ENCODE measurements at regions not wholly inside any gene's neighbourhood (a gene's known extent, or its start where the extent isn't known, plus 50 kb on each side); places are given as distances from the start of the nearest gene placed in this dataset.

GRCh38 chr4:3859571-3859970, 93.4 kb downstream of the ADRA2C start:
- intact Hi-C loops (cut with DNase I; ENCODE audit: low total_unique reads) (no loop called here), in situ Hi-C loops (cut with MboI; ENCODE audit: low sequenced_read_pairs in 4 of 4) (no loop called here)
- Histone ChIP-seq H3K9me3 (no peaks in the 10 kb centered on the region), H3K4me1 (no peaks in the 10 kb centered on the region), H3K4me3 (no peak overlapping the region), H3K27ac (no peak overlapping the region), H3K27me3 (peaks cover 29 to 33% (median 32%) of the 10 kb centered on the region in 3 donors), H3K36me3 (no peaks in the 10 kb centered on the region)
- DNase-seq: no peak
- no peak for ATAC-seq
- no peak for TF ChIP-seq POLR2A (IDR thresholded peaks at IDR 0.05)
- TF ChIP-seq, protein P1, sequence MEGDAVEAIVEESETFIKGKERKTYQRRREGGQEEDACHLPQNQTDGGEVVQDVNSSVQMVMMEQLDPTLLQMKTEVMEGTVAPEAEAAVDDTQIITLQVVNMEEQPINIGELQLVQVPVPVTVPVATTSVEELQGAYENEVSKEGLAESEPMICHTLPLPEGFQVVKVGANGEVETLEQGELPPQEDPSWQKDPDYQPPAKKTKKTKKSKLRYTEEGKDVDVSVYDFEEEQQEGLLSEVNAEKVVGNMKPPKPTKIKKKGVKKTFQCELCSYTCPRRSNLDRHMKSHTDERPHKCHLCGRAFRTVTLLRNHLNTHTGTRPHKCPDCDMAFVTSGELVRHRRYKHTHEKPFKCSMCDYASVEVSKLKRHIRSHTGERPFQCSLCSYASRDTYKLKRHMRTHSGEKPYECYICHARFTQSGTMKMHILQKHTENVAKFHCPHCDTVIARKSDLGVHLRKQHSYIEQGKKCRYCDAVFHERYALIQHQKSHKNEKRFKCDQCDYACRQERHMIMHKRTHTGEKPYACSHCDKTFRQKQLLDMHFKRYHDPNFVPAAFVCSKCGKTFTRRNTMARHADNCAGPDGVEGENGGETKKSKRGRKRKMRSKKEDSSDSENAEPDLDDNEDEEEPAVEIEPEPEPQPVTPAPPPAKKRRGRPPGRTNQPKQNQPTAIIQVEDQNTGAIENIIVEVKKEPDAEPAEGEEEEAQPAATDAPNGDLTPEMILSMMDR (IDR thresholded peaks at IDR 0.05 in 4 of 5, conservative IDR thresholded peaks at IDR 0.05 in 1 of 5): no peak

DNA sequence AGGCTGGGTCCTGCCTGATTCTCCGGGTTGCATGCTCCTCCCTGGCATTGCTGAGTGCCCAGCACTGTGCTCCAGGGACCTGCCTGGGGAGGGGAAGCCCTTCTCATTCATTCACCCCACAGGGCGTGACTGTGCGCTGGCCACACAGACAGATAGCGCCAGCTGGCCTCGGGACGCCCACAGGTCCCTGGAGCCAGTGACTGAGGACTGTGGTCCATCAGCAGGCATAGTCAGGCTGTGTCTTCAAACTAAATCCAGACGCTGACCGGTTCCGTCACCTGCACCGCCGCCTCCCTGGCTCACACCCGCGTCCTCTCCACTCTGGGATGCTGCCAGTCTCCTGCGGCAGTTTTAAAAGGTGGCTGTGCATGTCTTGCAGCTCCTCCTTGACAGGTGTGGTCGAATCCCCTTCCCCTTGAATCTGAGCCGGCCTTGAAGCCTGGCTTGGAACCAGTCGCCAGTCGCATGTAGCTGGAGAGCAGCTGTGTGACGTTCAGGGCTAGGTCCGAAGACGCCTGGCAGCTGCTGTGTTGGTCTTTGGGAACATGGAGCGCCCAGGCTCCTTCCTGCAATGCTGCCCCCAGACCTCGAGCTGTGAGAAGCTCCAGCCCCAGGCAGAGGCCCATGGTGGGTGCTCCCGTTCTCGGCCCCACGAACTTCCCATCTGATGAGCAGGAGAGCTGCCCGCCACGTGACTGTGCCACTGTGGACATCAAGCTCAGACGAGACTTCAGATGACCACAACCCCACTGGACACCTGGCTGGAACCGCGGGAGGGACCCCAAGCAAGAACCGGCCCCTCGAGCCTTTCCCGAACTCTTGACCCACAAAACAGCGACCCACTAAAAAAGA, 94.1 kb downstream of the ADRA2C start:
- no peak overlapping the region for H3K4me3 ChIP-seq
- H3K4me1 ChIP-seq: no peaks in the 10 kb centered on the region
- in situ Hi-C loops (cut with MboI; ENCODE audit: low sequenced_read_pairs in 4 of 4) (no loop called here), intact Hi-C loops (cut with DNase I; ENCODE audit: low total_unique reads) (no loop called here)
- ATAC-seq: no peak
- no peaks in the 10 kb centered on the region for H3K9me3 ChIP-seq
- DNase-seq: no peak
- peaks cover 30 to 35% (median 32%) of the 10 kb centered on the region in 3 donors for H3K27me3 ChIP-seq
- H3K27ac ChIP-seq: no peak overlapping the region
- H3K36me3 ChIP-seq: no peaks in the 10 kb centered on the region
- TF ChIP-seq, protein P1 (IDR thresholded peaks at IDR 0.05 in 4 of 5, conservative IDR thresholded peaks at IDR 0.05 in 1 of 5): no peak
- no peak for TF ChIP-seq POLR2A (IDR thresholded peaks at IDR 0.05)

GRCh38 chr4:3860913-3861636, 94.9 kb downstream of the ADRA2C start:
- Histone ChIP-seq H3K27me3 (peaks cover 32 to 35% (median 32%) of the 10 kb centered on the region in 3 donors), H3K36me3 (no peaks in the 10 kb centered on the region), H3K4me3 (no peak overlapping the region), H3K27ac (no peak overlapping the region), H3K9me3 (no peaks in the 10 kb centered on the region), H3K4me1 (no peaks in the 10 kb centered on the region)
- in situ Hi-C loops (cut with MboI; ENCODE audit: low sequenced_read_pairs in 4 of 4) (no loop called here), intact Hi-C loops (cut with DNase I; ENCODE audit: low total_unique reads) (no loop called here)
- TF ChIP-seq, protein P1 (IDR thresholded peaks at IDR 0.05 in 4 of 5, conservative IDR thresholded peaks at IDR 0.05 in 1 of 5): no peak
- no peak for TF ChIP-seq POLR2A (IDR thresholded peaks at IDR 0.05)
- DNase-seq: no peak
- no peak for ATAC-seq

DNA sequence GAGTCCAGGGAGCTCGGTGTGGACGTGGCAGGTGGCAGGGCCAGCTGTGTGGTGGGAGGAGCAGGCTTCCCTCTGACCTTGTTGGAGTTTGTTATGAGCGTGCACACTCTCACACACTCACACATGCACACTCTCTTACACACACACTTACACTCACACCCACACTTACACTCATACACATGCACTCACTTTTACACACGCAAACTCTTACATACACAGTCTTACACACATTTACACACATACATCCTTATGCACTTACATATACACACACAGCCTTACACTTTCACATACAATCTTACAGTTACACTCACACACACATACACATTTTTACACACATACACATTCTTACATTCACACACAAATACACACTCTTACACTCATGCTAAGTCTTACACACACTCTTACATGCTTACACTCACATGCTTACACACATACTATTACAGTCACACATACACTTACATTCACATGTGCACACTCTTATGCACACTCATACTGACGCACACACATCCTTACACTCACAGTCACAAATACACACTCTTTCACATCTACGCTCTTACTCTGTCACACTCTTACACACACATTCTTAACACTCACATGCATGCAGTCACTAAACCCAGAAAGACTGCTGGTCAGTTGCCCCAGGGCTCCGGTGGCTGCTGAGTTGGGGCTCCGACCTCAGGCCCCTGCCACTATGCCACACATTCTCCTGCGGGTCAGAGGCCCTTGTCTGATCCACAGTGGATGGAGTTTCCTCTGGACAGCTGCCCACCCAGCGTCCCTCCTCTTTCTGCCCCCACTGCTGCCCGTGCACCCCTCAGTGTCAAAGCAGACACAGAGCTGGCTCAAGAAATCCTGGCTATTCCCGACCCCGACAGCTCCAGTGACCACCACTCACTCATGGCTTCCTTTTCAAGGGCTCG, 95.8 kb downstream of the ADRA2C start:
- in situ Hi-C loops (cut with MboI; ENCODE audit: low sequenced_read_pairs in 4 of 4): no loop called here
- Histone ChIP-seq H3K27ac (no peak overlapping the region), H3K4me3 (no peak overlapping the region), H3K9me3 (no peaks in the 10 kb centered on the region), H3K36me3 (no peaks in the 10 kb centered on the region), H3K4me1 (no peaks in the 10 kb centered on the region), H3K27me3 (peaks cover 32 to 35% (median 32%) of the 10 kb centered on the region in 3 donors)
- DNase-seq (no peak), ATAC-seq (no peak)
- TF ChIP-seq POLR2A (IDR thresholded peaks at IDR 0.05): no peak
- intact Hi-C loops (cut with DNase I; ENCODE audit: low total_unique reads): no loop called here

Data from gastrocnemius medialis (tissue), 4 donors.